ENCODE measurements at regions not wholly inside any gene's neighbourhood (a gene's known extent, or its start where the extent isn't known, plus 50 kb on each side); places are given as distances from the start of the nearest gene placed in this dataset.

DNA sequence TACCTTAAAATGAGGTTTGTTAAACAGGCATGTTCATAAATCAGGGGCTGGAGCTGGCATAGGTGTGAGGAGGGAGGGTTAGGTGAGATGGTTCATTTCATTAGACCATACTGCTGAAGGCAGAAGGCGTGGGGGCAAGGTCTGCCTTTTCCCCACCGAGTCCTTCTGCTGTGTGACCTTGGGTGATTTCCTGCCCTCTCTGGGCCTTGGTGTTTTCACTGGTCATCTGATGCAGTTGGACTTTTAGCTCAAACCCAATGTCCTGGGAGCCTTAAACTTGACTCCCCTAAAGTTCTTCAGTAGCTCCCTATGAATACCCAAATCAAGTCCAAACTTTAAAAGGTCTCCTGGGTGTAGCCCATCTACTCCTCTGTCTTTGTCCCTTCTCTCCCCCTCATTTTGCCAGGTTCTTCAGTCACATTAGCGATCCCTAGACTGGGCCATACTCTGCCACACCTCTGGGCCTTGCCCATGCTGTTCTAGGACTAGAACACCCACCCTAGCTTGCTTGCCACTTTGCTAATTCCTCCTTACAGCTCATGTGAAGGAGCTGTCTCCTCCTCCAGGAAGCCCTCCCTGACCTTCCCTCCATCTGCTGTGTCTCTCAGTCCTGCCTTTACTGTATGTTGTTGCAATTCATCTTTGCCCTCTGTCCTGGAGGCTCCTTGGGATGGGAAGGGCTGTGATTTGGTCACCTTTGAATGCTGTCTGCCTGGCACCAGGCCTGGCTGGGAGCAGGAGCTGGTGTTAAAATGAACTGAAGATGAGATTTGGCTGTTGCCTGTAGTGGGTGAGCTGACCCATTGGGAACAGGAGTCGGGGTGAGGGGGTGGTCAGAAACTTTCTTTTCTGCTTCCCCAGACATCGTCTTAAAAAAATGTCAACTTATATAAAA, 85.4 kb upstream of the HS6ST1 start:
- no peak for DNase-seq

DNA sequence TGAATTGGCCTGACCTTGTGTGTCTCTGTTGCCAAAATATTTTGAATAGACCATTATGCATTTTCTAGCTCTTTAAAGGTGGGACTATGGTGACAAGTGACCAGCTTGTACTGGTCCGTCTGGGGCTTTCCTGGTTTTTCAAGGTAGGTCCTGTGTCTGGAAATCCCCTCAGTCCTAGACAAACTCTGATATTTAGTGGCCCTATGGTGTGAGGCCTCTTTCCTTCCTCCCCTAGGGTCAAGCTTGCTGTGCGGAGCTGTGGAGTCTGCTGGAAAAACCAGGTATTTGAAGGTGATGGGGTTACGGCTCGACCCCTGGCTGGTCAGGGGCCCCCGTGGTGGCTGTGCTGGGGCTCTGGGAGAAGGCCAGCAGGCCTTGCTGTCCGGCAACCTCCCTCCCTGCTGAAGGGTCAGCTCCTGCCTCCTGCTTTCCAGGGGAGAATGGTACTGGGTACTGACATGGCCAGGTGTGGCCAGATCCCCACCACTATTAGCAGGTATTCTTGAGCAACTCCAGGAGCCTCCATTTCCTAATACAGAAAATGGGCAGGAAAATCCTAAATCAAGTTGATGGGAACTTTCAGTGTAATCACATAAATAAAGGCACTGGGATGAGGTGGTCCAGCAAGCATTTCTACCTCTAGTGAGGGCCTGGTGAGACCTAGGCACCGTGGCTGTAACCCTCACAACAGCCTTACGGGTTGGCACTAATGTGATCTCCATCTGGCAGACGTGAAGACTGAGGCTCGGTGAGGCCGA, 86.2 kb upstream of the HS6ST1 start:
- DNase-seq = no peak

DNA sequence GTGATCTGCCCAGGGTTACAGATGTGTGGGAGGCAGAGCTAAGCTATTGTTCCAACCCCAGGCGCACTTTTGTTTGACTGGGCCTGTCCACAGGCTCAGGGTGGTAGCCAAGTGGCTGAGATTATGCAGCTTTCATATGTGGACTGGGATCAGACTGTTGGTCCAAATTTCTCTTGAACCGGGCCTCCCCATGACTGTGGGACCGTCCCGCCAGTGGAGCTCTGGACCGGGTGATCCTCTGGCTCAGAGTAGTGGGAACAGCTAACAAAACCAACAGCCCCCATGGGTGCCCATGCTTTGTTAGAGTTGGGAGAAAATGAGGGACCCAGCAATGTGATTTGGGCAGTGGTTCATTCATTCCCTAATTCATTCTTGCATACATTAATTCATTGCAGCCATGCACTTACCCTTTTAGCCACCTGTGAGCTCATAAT, 86.8 kb upstream of the HS6ST1 start:
- no peak for DNase-seq

DNA sequence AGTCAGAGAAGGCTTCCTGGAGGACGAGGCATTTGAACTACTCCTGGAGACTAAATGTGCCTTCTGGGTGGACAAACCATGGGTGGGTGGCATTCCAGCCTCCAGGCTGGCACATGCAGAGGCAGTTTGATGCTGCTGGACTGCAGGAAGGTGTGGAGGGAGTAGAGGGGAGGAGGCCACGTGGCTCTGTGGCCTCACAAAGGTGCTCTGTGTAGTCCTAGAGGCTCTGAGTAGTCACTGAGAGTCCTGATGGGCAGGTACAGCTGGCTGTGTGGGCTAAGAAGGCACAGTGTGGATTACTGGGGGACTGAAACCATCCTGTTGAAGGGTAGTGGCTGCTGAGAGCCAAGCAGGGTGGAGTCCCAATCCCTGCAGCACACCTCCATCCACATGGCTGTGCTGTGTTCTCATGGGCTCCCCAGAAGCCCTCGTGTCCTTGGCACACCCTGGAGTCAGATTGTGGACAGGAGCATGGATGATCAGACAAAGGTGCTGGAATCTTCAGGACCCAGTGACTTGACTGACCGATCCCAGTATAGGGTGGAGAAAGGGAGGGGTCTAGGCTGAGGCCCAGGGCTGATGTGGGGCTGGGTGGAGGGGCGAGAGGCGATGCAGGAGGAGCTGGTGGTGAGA, 87.4 kb upstream of the HS6ST1 start:
- DNase-seq = no peak

- DNase-seq = no peak
Measured at GRCh38 chr2:128406736-128407554, 88.3 kb upstream of the HS6ST1 start.

GRCh38 chr2:128408349-128409305, 90.0 kb upstream of the HS6ST1 start:
- DNase-seq = no peak

GRCh38 chr2:128409326-128410034, 90.8 kb upstream of the HS6ST1 start:
- no peak for DNase-seq

GRCh38 chr2:128410035-128410757, 91.5 kb upstream of the HS6ST1 start:
- DNase-seq = no peak

GRCh38 chr2:128410758-128411215, 92.1 kb upstream of the HS6ST1 start:
- no peak for DNase-seq

GRCh38 chr2:128411431-128411830, 92.8 kb upstream of the HS6ST1 start:
- DNase-seq = no peak

DNA sequence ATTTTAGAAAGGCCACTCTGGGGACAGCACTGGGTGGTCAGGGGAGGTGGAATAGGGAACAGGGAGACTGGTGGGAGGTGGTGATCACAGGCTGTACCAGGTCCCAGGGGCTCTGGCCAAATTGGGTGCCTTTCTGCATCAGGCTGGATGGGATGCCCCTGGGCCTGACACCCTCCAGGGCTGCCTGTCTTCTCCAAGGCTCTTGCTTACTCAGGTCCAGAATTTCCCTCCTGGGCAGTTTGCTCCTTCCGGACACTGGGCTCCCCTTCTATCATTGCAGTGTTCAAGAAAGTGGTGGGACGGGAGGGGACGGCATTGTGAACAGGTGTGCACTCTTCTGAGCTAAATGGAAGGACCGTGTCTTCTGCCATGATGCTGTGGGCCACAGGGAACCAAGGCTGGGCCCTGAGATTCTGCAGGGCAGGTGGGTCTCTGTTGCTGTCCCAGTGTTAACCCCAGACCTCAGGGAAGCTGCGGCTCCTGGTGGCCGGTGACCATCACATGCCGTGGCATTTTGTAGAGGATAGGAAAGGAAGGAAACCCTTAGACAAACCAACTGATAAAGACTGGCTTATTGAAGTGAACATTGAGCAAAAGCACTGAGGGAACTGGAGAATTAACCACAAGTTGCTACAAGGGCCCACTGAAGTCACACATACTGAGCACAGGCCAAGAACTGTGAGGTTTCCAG, 93.7 kb upstream of the HS6ST1 start:
- no peak for DNase-seq

GRCh38 chr2:128413014-128413717, 94.5 kb upstream of the HS6ST1 start:
- no peak for DNase-seq

DNA sequence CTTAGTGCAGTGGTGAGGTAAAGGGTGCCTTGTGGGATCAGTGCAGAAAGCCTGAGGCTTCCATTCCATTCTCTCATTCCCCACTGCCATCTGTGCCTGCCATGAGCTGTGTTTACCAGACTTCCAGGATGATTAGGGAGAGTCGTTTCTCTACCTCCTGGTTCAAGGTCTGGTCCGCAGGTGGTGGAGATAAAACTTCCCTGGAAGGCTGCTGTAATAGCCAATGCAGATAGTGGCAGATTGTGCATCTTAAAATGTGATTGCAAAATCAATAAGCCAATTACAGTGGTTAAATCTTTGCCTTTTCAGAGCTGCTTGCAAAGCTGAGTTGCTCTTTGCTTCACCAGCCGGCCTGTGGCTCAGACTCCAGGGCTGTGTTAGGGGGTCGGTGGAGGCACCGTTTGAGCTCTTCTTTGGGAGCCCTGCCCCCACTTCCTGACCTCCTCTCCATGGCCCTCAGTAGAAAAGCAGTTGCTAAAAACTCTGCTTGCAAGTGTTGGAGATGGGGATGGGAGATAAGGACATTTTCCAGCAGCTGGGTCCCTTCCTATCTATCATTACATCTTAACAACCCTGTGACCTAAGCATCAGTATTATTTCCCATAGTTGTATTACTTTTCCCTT, 95.2 kb upstream of the HS6ST1 start:
- DNase-seq = no peak

DNA sequence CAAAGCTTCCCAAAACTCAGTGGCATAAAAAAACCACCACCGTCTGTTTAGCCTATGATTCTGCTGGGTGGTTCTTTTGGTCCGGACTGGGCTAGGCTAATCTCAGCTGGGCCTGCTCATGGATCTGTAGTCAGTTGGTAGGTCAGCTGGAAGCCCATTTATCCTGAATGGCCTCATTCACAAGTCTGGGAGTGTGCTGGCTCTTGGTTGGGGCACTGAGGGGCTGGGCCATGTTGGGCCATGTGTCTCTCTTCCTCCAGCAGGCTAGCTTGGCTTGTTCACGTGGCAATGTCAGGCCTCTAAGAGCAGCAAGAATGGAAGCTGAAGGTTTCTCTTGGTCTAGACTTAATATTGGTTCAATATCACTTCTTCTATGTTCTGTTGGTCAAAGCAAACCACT, 95.7 kb upstream of the HS6ST1 start:
- DNase-seq = no peak

DNA sequence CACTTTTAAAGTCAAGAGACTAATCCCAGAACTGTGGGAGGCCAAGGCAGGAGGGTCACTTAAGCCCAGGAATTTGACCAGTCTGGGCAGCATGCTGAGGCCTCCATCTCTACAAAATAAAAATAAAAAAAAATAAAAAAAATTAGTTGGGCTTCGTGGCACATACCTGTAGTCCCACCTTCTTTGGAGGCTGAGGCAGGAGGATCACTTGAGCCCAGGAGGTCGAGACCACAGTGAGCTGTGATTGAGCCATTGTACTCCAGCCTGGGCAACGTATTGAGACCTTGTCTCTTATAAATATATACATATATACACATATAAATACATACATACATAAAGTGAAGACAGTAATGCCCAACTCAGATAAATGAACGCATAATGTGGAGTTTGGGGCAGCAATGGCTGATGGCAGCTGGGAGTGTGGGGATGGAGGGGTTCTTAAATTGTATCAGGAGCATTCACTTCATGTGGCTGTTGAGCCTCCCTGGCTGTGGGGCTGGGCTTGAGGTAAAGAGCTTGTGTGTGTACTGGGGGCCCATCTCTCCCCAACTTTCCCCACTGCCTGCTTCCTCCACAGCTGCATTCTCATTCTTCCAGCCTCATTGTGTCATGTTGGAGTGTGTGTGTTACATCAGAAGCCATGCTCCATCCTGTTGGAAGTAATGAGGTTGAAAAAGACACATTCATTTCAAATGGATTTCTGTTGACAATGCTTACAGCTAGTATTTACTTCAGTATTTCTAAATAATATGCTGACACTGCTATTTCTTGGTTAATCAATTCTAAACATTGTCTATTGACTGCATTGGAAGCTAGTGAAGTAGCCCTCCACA, 96.5 kb upstream of the HS6ST1 start:
- no peak for DNase-seq

- no peak for DNase-seq
Measured at GRCh38 chr2:128415779-128416061, 97.1 kb upstream of the HS6ST1 start.

GRCh38 chr2:128416109-128416785, 97.6 kb upstream of the HS6ST1 start:
- DNase-seq = no peak

All from CD4-positive, alpha-beta T cell treated with Interleukin-4 for 1 hour (primary cell).